GM23248 (cell line): ENCODE measurements at regions not wholly inside any gene's neighbourhood (a gene's known extent, or its start where the extent isn't known, plus 50 kb on each side); places are given as distances from the start of the nearest gene placed in this dataset.

Source experiments
- DNase-seq: peaks from one replicate; pipeline ENCODE4 v3.0.0-alpha.2; 2015
- H2AFZ ChIP-seq: fragments of 200-600 bp; sonication (generic); 2 replicates; pipeline ENCODE4 v1.6.1; 2016; ENCODE audit warnings: antibody characterized with exemption
- H3F3A ChIP-seq: fragments of 200-600 bp; sonication (generic); 2 replicates; pipeline ENCODE4 v1.6.1; 2016; ENCODE audit warnings: mild to moderate bottlenecking, antibody characterized with exemption, mixed run types; ENCODE audit not compliant: insufficient read depth
- H3K27ac ChIP-seq: fragments of 200-600 bp; sonication (generic); 2 replicates; pipeline ENCODE4 v1.5.1; 2016; ENCODE audit warnings: mild to moderate bottlenecking
- H3K27me3 ChIP-seq: fragments of 200-600 bp; sonication (generic); replicated peaks from 2 replicates; pipeline ENCODE4 v1.6.1; 2016; ENCODE audit warnings: mild to moderate bottlenecking; ENCODE audit not compliant: insufficient read depth
- H3K36me3 ChIP-seq: fragments of 200-600 bp; sonication (generic); 2 replicates; pipeline ENCODE4 v1.6.1; 2016; ENCODE audit warnings: low read depth, mild to moderate bottlenecking
- H3K4me1 ChIP-seq: fragments of 200-600 bp; sonication (generic); 2 replicates; pipeline ENCODE4 v1.6.1; 2016; ENCODE audit warnings: mild to moderate bottlenecking; ENCODE audit not compliant: insufficient read depth
- H3K4me2 ChIP-seq: fragments of 200-600 bp; sonication (generic); one replicate; pipeline ENCODE4 v1.6.1; 2016; ENCODE audit warnings: mild to moderate bottlenecking; ENCODE audit not compliant: unreplicated experiment
- H3K4me3 ChIP-seq: fragments of 200-600 bp; sonication (generic); 2 replicates; pipeline ENCODE4 v1.5.1; 2016; ENCODE audit warnings: mild to moderate bottlenecking
- H3K79me2 ChIP-seq: fragments of 200-600 bp; sonication (generic); 2 replicates; pipeline ENCODE4 v1.6.1; 2016; ENCODE audit warnings: mild to moderate bottlenecking; ENCODE audit not compliant: insufficient read depth
- H3K9ac ChIP-seq: fragments of 200-600 bp; sonication (generic); 2 replicates; pipeline ENCODE4 v1.6.1; 2016; ENCODE audit warnings: mild to moderate bottlenecking
- H3K9me2 ChIP-seq: fragments of 200-600 bp; sonication (generic); 2 replicates; pipeline ENCODE4 v1.6.1; 2016; ENCODE audit warnings: mixed run types, mild to moderate bottlenecking, moderate library complexity; ENCODE audit not compliant: insufficient read depth
- H3K9me3 ChIP-seq: fragments of 200-600 bp; sonication (generic); one replicate; pipeline ENCODE4 v1.6.1; 2017; ENCODE audit warnings: low read depth
- H4K20me1 ChIP-seq: fragments of 200-600 bp; sonication (generic); 2 replicates; pipeline ENCODE4 v1.6.0; 2016; ENCODE audit not compliant: insufficient read depth
- EZH2 ChIP-seq: fragments of 200-600 bp; sonication (generic); IDR thresholded peaks from 2 replicates; pipeline ENCODE4 v1.6.1; 2018; ENCODE audit warnings: antibody characterized with exemption, mild to moderate bottlenecking; ENCODE audit not compliant: insufficient read depth, poor library complexity, severe bottlenecking
- EZH2phosphoT487 ChIP-seq: fragments of 200-600 bp; sonication (generic); IDR thresholded peaks from 2 replicates; pipeline ENCODE4 v1.6.1; 2018; ENCODE audit warnings: antibody characterized with exemption, moderate library complexity, mild to moderate bottlenecking, low read depth; ENCODE audit not compliant: insufficient read depth
- WGBS, 2 experiments: methylation state at CpG; one replicate each; pipeline ENCODE4 v1.1.6; 2015 to 2017; ENCODE audit warnings: low lambda C conversion rate in 2 of 2, low coverage in 1 of 2; ENCODE audit errors: missing lambda C conversion rate in 2 of 2; 5-methylcytosine and 5-hydroxymethylcytosine counted together
- in situ Hi-C: fragments of 300-500 bp; cut with MboI; formaldehyde crosslinking; loops from 2 replicates; pipeline ENCODE4 v1.15.0; 2020

DNA sequence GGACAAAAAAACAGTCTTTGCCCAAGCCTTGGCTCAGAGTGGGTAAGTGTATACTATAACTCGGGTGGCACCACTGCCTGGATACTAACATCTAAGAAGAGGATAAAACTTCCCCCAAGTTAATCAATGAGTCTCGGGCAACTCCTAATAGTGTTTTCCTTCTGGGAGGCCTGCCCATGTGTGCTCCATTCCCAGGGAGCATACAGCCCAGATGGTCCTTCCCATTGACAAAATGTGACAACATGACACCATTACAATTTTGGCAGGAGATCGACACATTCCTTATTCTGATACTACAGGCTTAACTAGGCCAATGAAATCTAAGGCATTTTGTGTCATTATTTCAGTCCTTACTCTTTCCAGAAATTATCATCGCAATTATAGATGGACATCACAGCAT, 52.7 kb upstream of the CRIM1 start:
- Histone ChIP-seq H3K36me3 (no peaks in the 10 kb centered on the region), H3K27me3 (peaks cover 11% of the 10 kb centered on the region), H3K9ac (no peak overlapping the region), H3K79me2 (no peaks in the 10 kb centered on the region), H3K4me2 (no peak overlapping the region), H3K9me2 (no peaks in the 10 kb centered on the region), H3K9me3 (no peaks in the 10 kb centered on the region), H2AFZ (no peak overlapping the region), H4K20me1 (no peaks in the 10 kb centered on the region), H3K4me3 (no peak overlapping the region), H3F3A (no peaks in the 10 kb centered on the region), H3K27ac (no peak overlapping the region), H3K4me1 (no peaks in the 10 kb centered on the region)
- no peak for DNase-seq
- 5 to 6% methylated on average over 4 of the region's 4 CpGs for WGBS, 2 experiments
- TF ChIP-seq EZH2phosphoT487 (no peak), EZH2 (no peak)
- in situ Hi-C loops = no loop called here

DNA sequence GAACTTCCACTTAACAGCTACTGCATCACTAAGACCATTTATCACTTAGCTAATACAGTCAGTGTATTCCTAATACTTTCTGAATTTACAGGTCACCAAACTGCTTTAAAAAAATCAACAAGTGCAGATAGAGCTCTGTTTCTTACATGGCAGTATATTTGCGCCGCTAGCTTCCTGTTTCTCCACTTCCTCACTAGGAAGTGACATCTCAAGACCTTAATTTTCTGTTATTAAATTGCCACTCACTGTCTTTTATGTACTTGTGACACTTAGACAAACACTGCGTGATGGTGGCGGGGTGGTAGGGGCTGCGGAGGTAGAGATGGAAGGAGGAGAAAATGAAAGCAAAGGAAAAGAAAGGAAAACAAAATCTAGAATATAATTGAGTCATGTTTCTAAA, 53.7 kb upstream of the CRIM1 start:
- no peak overlapping the region for H3K4me3 ChIP-seq
- WGBS, 2 experiments = 60 to 67% methylated on average over 5 of the region's 5 CpGs
- in situ Hi-C loops = no loop called here

DNA sequence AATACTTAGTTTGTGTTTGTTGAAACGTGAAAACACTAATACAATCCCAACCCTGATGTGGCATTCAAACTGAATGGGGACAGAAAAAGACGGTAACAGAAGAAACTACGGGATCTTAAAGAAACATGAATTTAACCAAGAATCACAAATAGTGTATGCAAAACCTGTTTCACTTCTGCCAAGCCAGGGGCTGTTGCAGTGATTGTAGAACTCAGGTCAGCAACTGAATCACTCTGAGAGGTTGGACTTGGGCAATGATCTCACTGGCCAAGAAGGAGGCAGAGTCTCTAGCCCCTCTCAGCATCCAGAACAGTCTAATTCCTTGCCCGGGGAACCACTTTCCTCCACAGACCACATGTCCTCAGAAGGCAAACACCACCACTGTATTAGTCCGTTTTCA, 54.9 kb upstream of the CRIM1 start:
- in situ Hi-C loops = no loop called here
- Histone ChIP-seq H3K9ac (no peak overlapping the region), H3K27ac (no peak overlapping the region), H3F3A (no peaks in the 10 kb centered on the region), H3K9me3 (no peaks in the 10 kb centered on the region), H3K27me3 (peaks cover 11% of the 10 kb centered on the region), H4K20me1 (no peaks in the 10 kb centered on the region), H3K9me2 (no peaks in the 10 kb centered on the region), H3K4me1 (no peaks in the 10 kb centered on the region), H3K4me3 (no peak overlapping the region), H3K36me3 (no peaks in the 10 kb centered on the region), H2AFZ (no peak overlapping the region), H3K79me2 (no peaks in the 10 kb centered on the region), H3K4me2 (no peak overlapping the region)
- 50 to 51% methylated on average over 5 of the region's 5 CpGs for WGBS, 2 experiments
- DNase-seq = no peak
- TF ChIP-seq EZH2phosphoT487 (no peak), EZH2 (no peak)

More for the DNA sequence above, 53.7 kb upstream of the CRIM1 start:
- H2AFZ ChIP-seq = no peak overlapping the region
- H3K27me3 ChIP-seq = peaks cover 7% of the 10 kb centered on the region
- no peak for DNase-seq
- H3K9me2 ChIP-seq = no peaks in the 10 kb centered on the region
- TF ChIP-seq EZH2phosphoT487 = no peak
- TF ChIP-seq EZH2 = no peak
- H3K36me3 ChIP-seq = no peaks in the 10 kb centered on the region
- no peaks in the 10 kb centered on the region for H4K20me1 ChIP-seq
- no peak overlapping the region for H3K27ac ChIP-seq
- no peaks in the 10 kb centered on the region for H3K79me2 ChIP-seq
- H3K9ac ChIP-seq = no peak overlapping the region
- H3K4me1 ChIP-seq = no peaks in the 10 kb centered on the region
- H3F3A ChIP-seq = no peaks in the 10 kb centered on the region
- H3K9me3 ChIP-seq = no peaks in the 10 kb centered on the region
- no peak overlapping the region for H3K4me2 ChIP-seq

DNA sequence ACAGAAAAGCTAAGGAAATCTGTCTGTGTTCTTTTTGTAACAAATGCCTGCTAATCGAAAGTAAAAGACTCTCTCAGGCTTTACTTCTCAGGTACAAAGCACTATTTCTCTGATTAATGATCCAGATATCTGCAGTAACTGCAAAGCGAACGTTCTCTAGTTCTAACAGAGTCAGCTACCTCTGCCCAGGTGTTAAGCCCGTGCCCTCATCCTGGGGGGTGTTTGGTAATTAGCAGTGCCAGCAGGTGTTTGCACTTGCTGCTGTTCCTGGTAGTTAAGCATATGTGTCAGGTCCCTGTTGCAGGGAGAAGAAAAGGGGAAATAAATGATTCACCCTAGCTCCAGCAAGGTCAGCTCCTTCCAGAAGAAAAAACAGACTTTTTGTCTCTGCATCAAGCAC, 58.8 kb upstream of the CRIM1 start:
- H3K36me3 ChIP-seq = no peaks in the 10 kb centered on the region
- DNase-seq = no peak
- H3K9me2 ChIP-seq = no peaks in the 10 kb centered on the region
- H3K4me3 ChIP-seq = no peak overlapping the region
- WGBS, 2 experiments = 43 to 44% methylated on average over 4 of the region's 4 CpGs
- H3K9ac ChIP-seq = no peak overlapping the region
- no peaks in the 10 kb centered on the region for H3K79me2 ChIP-seq
- no peaks in the 10 kb centered on the region for H3F3A ChIP-seq
- H2AFZ ChIP-seq = no peak overlapping the region
- H3K27me3 ChIP-seq = peaks cover 18% of the 10 kb centered on the region
- H3K27ac ChIP-seq = no peak overlapping the region
- no peak overlapping the region for H3K4me2 ChIP-seq
- H4K20me1 ChIP-seq = no peaks in the 10 kb centered on the region
- in situ Hi-C loops = no loop called here
- H3K9me3 ChIP-seq = no peaks in the 10 kb centered on the region
- TF ChIP-seq EZH2 = no peak
- TF ChIP-seq EZH2phosphoT487 = no peak
- no peaks in the 10 kb centered on the region for H3K4me1 ChIP-seq

DNA sequence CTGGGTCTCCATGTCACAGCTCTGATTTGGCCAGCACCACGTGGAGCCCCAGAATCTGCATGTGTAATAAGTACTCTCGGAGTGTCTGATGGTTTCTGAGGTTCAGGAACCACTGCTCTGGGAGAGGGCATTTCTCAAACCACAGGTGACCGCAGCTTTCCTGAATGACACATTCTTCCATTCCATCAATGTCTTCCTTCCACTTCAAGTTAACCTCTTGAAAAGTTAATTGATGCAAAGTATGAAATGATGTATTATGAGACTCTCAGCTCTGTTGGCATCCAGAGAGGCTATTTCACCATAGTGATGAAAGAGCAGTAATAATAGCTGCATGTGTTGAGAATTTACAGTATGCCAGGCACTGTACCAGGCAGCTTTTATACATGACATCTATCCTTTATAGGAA, 61.3 kb upstream of the CRIM1 start:
- Histone ChIP-seq H4K20me1 (no peaks in the 10 kb centered on the region), H3K4me3 (no peak overlapping the region), H3K36me3 (no peaks in the 10 kb centered on the region), H3K4me1 (no peaks in the 10 kb centered on the region), H2AFZ (no peak overlapping the region), H3K9me2 (no peaks in the 10 kb centered on the region), H3F3A (no peaks in the 10 kb centered on the region), H3K79me2 (no peaks in the 10 kb centered on the region), H3K27ac (no peak overlapping the region), H3K9me3 (no peaks in the 10 kb centered on the region), H3K4me2 (no peak overlapping the region), H3K27me3 (peaks cover 18% of the 10 kb centered on the region), H3K9ac (no peak overlapping the region)
- WGBS, 2 experiments = 42 to 46% methylated on average over 3 of the region's 3 CpGs
- in situ Hi-C loops = no loop called here
- TF ChIP-seq EZH2phosphoT487 (no peak), EZH2 (no peak)
- no peak for DNase-seq
